Dendritic cell treated with granulocyte-macrophage colony-stimulating factor and Interleukin-4, amounts not matched to agents 40 ng/mL and 50 ng/mL, for 4 days (primary cell): ENCODE measurements at regions not wholly inside any gene's neighbourhood (a gene's known extent, or its start where the extent isn't known, plus 50 kb on each side); places are given as distances from the start of the nearest gene placed in this dataset.

Experiments
- H3K27ac Mint-ChIP-seq: one replicate; pipeline ENCODE4 v1.8.0; 2022; ENCODE audit warnings: mild to moderate bottlenecking, mixed read lengths
- H3K27me3 Mint-ChIP-seq: one replicate; pipeline ENCODE4 v1.8.0; 2022; ENCODE audit warnings: mild to moderate bottlenecking, mixed read lengths
- H3K36me3 Mint-ChIP-seq: one replicate; pipeline ENCODE4 v1.8.0; 2022; ENCODE audit warnings: low read depth, mixed read lengths
- H3K4me1 Mint-ChIP-seq: one replicate; pipeline ENCODE4 v1.8.0; 2022; ENCODE audit warnings: low read depth, mixed read lengths
- H3K4me3 Mint-ChIP-seq: one replicate; pipeline ENCODE4 v1.8.0; 2022; ENCODE audit warnings: mild to moderate bottlenecking, moderate library complexity, mixed read lengths
- H3K9me3 Mint-ChIP-seq: one replicate; pipeline ENCODE4 v1.8.0; 2022; ENCODE audit warnings: mixed read lengths
- intact Hi-C: fragments of 100-400 bp; cut with micrococcal nuclease; formaldehyde crosslinking; loops from one replicate; pipeline ENCODE4 v1.15.0; 2022

GRCh38 chr1:106698660-106699059, 357.8 kb upstream of the PRMT6 start:
- Mint-ChIP-seq H3K27ac (no peak overlapping the region), H3K9me3 (peaks cover 37% of the 10 kb centered on the region), H3K4me1 (no peaks in the 10 kb centered on the region), H3K27me3 (no peaks in the 10 kb centered on the region), H3K36me3 (no peaks in the 10 kb centered on the region), H3K4me3 (no peak overlapping the region)
- intact Hi-C loops = no loop called here

- H3K9me3 Mint-ChIP-seq = peaks cover 37% of the 10 kb centered on the region
These were observed 357.0 kb upstream of the PRMT6 start for GRCh38 chr1:106699433-106699832.

GRCh38 chr1:106700211-106700610, 356.3 kb upstream of the PRMT6 start:
- Mint-ChIP-seq H3K27me3 (no peaks in the 10 kb centered on the region), H3K4me1 (no peaks in the 10 kb centered on the region), H3K9me3 (peaks cover 37% of the 10 kb centered on the region), H3K27ac (no peak overlapping the region), H3K36me3 (no peaks in the 10 kb centered on the region), H3K4me3 (no peak overlapping the region)
- intact Hi-C loops = no loop called here

More at GRCh38 chr1:106699433-106699832, 357.0 kb upstream of the PRMT6 start:
- no peak overlapping the region for H3K27ac Mint-ChIP-seq
- H3K4me3 Mint-ChIP-seq = no peak overlapping the region
- intact Hi-C loops = no loop called here
- no peaks in the 10 kb centered on the region for H3K36me3 Mint-ChIP-seq
- H3K27me3 Mint-ChIP-seq = no peaks in the 10 kb centered on the region
- no peaks in the 10 kb centered on the region for H3K4me1 Mint-ChIP-seq

GRCh38 chr1:106705971-106706370, 350.5 kb upstream of the PRMT6 start:
- H3K36me3 Mint-ChIP-seq = no peaks in the 10 kb centered on the region
- intact Hi-C loops = no loop called here
- H3K27ac Mint-ChIP-seq = no peak overlapping the region
- peaks cover 44% of the 10 kb centered on the region for H3K9me3 Mint-ChIP-seq
- H3K27me3 Mint-ChIP-seq = no peaks in the 10 kb centered on the region
- no peak overlapping the region for H3K4me3 Mint-ChIP-seq
- H3K4me1 Mint-ChIP-seq = no peaks in the 10 kb centered on the region

- H3K9me3 Mint-ChIP-seq = peaks cover 11% of the 10 kb centered on the region
- H3K36me3 Mint-ChIP-seq = no peaks in the 10 kb centered on the region
- no peaks in the 10 kb centered on the region for H3K4me1 Mint-ChIP-seq
- no peak overlapping the region for H3K27ac Mint-ChIP-seq
- H3K4me3 Mint-ChIP-seq = no peak overlapping the region
- H3K27me3 Mint-ChIP-seq = no peaks in the 10 kb centered on the region
- intact Hi-C loops = no loop called here
These were observed 338.9 kb upstream of the PRMT6 start for GRCh38 chr1:106717591-106717990.

- no peaks in the 10 kb centered on the region for H3K36me3 Mint-ChIP-seq
- H3K4me1 Mint-ChIP-seq = no peaks in the 10 kb centered on the region
- H3K27me3 Mint-ChIP-seq = no peaks in the 10 kb centered on the region
- no peak overlapping the region for H3K27ac Mint-ChIP-seq
- peaks cover 5% of the 10 kb centered on the region for H3K9me3 Mint-ChIP-seq
- intact Hi-C loops = no loop called here
- H3K4me3 Mint-ChIP-seq = no peak overlapping the region
These were observed 334.7 kb upstream of the PRMT6 start for GRCh38 chr1:106721790-106722189.

GRCh38 chr1:106722466-106722865, 334.0 kb upstream of the PRMT6 start:
- Mint-ChIP-seq H3K27ac (no peak overlapping the region), H3K4me3 (no peak overlapping the region), H3K36me3 (no peaks in the 10 kb centered on the region), H3K4me1 (no peaks in the 10 kb centered on the region), H3K9me3 (peaks cover 5% of the 10 kb centered on the region), H3K27me3 (no peaks in the 10 kb centered on the region)
- intact Hi-C loops = no loop called here

GRCh38 chr1:106727171-106727570, 329.3 kb upstream of the PRMT6 start:
- no peaks in the 10 kb centered on the region for H3K36me3 Mint-ChIP-seq
- no peak overlapping the region for H3K4me3 Mint-ChIP-seq
- peaks cover 14% of the 10 kb centered on the region for H3K9me3 Mint-ChIP-seq
- no peaks in the 10 kb centered on the region for H3K27me3 Mint-ChIP-seq
- no peaks in the 10 kb centered on the region for H3K4me1 Mint-ChIP-seq
- H3K27ac Mint-ChIP-seq = no peak overlapping the region
- intact Hi-C loops = no loop called here

GRCh38 chr1:106746448-106747085, 309.9 kb upstream of the PRMT6 start:
- intact Hi-C loops = no loop called here
- Mint-ChIP-seq H3K27me3 (no peaks in the 10 kb centered on the region), H3K4me1 (no peaks in the 10 kb centered on the region), H3K9me3 (peaks cover 6% of the 10 kb centered on the region), H3K27ac (no peak overlapping the region), H3K36me3 (no peaks in the 10 kb centered on the region), H3K4me3 (no peak overlapping the region)

- H3K4me1 Mint-ChIP-seq = no peaks in the 10 kb centered on the region
- no peak overlapping the region for H3K4me3 Mint-ChIP-seq
- intact Hi-C loops = no loop called here
- no peak overlapping the region for H3K27ac Mint-ChIP-seq
- H3K27me3 Mint-ChIP-seq = no peaks in the 10 kb centered on the region
- H3K36me3 Mint-ChIP-seq = no peaks in the 10 kb centered on the region
- H3K9me3 Mint-ChIP-seq = peaks cover 6% of the 10 kb centered on the region
These were observed 309.2 kb upstream of the PRMT6 start for GRCh38 chr1:106747232-106747631.

- intact Hi-C loops = no loop called here
- no peaks in the 10 kb centered on the region for H3K4me1 Mint-ChIP-seq
- no peaks in the 10 kb centered on the region for H3K36me3 Mint-ChIP-seq
- no peak overlapping the region for H3K4me3 Mint-ChIP-seq
- peaks cover 6% of the 10 kb centered on the region for H3K9me3 Mint-ChIP-seq
- H3K27me3 Mint-ChIP-seq = no peaks in the 10 kb centered on the region
- H3K27ac Mint-ChIP-seq = no peak overlapping the region
These were observed 308.7 kb upstream of the PRMT6 start for GRCh38 chr1:106747791-106748190.

GRCh38 chr1:106748606-106749005, 307.9 kb upstream of the PRMT6 start:
- H3K27me3 Mint-ChIP-seq = no peaks in the 10 kb centered on the region
- H3K9me3 Mint-ChIP-seq = peaks cover 6% of the 10 kb centered on the region
- H3K27ac Mint-ChIP-seq = no peak overlapping the region
- H3K4me3 Mint-ChIP-seq = no peak overlapping the region
- intact Hi-C loops = no loop called here
- no peaks in the 10 kb centered on the region for H3K4me1 Mint-ChIP-seq
- no peaks in the 10 kb centered on the region for H3K36me3 Mint-ChIP-seq

GRCh38 chr1:106749491-106749890, 307.0 kb upstream of the PRMT6 start:
- intact Hi-C loops = no loop called here
- Mint-ChIP-seq H3K27me3 (no peaks in the 10 kb centered on the region), H3K27ac (no peak overlapping the region), H3K9me3 (peaks cover 6% of the 10 kb centered on the region), H3K36me3 (no peaks in the 10 kb centered on the region), H3K4me1 (no peaks in the 10 kb centered on the region), H3K4me3 (no peak overlapping the region)

- H3K9me3 Mint-ChIP-seq = peaks cover 6% of the 10 kb centered on the region
- H3K27ac Mint-ChIP-seq = no peak overlapping the region
- no peak overlapping the region for H3K4me3 Mint-ChIP-seq
- no peaks in the 10 kb centered on the region for H3K4me1 Mint-ChIP-seq
- no peaks in the 10 kb centered on the region for H3K27me3 Mint-ChIP-seq
- intact Hi-C loops = no loop called here
- no peaks in the 10 kb centered on the region for H3K36me3 Mint-ChIP-seq
These were observed 306.6 kb upstream of the PRMT6 start for GRCh38 chr1:106749906-106750305.

- Mint-ChIP-seq H3K36me3 (no peaks in the 10 kb centered on the region), H3K27me3 (no peaks in the 10 kb centered on the region), H3K9me3 (peaks cover 12% of the 10 kb centered on the region), H3K27ac (no peak overlapping the region), H3K4me3 (no peak overlapping the region), H3K4me1 (no peaks in the 10 kb centered on the region)
- intact Hi-C loops = no loop called here
These were observed 305.5 kb upstream of the PRMT6 start for GRCh38 chr1:106751002-106751401.
